A673 (cell line): ENCODE measurements at regions not wholly inside any gene's neighbourhood (a gene's known extent, or its start where the extent isn't known, plus 50 kb on each side); places are given as distances from the start of the nearest gene placed in this dataset.

ENCODE experiments used
- EZH2 ChIP-seq: fragments of 200-600 bp; sonication (generic); IDR thresholded peaks from 2 replicates; pipeline ENCODE4 v1.6.1; 2017; ENCODE audit warnings: borderline replicate concordance, low read depth, mild to moderate bottlenecking, mixed read lengths, antibody characterized with exemption, low read length; ENCODE audit not compliant: poor library complexity, severe bottlenecking
- TF ChIP-seq, protein P1 (sequence below): fragments of 300-800, 200-600 bp; sonication (generic); conservative IDR thresholded peaks from 2 replicates; pipeline ENCODE4 v1.5.1; 2017; ENCODE audit warnings: low read depth, mild to moderate bottlenecking, antibody characterized with exemption, low read length, moderate library complexity, mixed read lengths

DNA sequence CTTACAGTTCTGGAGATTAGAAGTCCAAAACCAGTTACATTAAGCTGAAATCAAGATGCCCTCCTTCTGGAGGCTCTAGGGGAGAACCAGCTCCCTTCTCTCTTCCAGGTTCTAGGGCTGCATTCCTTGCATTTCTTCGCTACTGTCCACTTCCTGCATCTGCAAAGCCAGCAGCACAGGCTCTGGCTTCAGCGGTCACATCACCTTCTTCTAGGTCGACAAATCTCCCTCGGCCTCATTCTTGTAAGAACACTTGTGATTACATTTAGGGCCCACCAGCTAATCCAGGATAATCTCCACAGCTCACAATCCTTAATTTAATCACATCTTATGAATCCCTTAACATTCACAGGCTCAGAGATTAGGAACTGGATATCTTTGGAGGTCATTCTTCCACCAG lies 73.8 kb downstream of the MINAR1 start:
- TF ChIP-seq, protein P1, sequence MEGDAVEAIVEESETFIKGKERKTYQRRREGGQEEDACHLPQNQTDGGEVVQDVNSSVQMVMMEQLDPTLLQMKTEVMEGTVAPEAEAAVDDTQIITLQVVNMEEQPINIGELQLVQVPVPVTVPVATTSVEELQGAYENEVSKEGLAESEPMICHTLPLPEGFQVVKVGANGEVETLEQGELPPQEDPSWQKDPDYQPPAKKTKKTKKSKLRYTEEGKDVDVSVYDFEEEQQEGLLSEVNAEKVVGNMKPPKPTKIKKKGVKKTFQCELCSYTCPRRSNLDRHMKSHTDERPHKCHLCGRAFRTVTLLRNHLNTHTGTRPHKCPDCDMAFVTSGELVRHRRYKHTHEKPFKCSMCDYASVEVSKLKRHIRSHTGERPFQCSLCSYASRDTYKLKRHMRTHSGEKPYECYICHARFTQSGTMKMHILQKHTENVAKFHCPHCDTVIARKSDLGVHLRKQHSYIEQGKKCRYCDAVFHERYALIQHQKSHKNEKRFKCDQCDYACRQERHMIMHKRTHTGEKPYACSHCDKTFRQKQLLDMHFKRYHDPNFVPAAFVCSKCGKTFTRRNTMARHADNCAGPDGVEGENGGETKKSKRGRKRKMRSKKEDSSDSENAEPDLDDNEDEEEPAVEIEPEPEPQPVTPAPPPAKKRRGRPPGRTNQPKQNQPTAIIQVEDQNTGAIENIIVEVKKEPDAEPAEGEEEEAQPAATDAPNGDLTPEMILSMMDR = no peak
- no peak for TF ChIP-seq EZH2
